ENCODE measurements at regions not wholly inside any gene's neighbourhood (a gene's known extent, or its start where the extent isn't known, plus 50 kb on each side); places are given as distances from the start of the nearest gene placed in this dataset.

DNA sequence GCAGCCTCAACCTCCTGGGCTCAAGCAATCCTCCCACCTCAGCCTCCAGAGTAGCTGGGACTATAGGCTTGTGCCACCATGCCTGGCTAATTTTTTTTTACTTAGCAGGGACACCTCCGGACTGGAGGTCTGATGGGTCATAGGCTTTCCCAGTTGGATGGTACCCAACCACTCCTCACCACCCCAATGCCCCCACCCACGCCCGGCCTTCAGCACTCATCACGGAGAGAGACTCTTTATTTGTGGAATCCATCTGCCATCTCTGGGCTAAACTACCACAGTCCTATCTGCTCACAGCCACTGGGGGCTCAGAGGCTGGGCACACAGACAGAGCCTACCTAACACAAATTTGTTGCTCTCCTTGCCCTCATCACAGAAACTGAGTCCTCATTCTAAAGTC, 58.3 kb upstream of the STXBP1 start:
- no peak for DNase-seq
- no peaks in the 10 kb centered on the region for H3K9me3 ChIP-seq
- no peak overlapping the region for H3K4me3 ChIP-seq
- intact Hi-C loops (cut with DNase I; ENCODE audit: low total_unique reads) = no loop called here
- H3K4me1 ChIP-seq = peaks cover 69 to 99% (median 85%) of the 10 kb centered on the region in 4 donors
- no peak for TF ChIP-seq POLR2A (IDR thresholded peaks at IDR 0.05)
- no peak for TF ChIP-seq EP300 (IDR thresholded peaks at IDR 0.05)
- no peak for TF ChIP-seq POLR2AphosphoS5 (IDR thresholded peaks at IDR 0.05)
- no peak for TF ChIP-seq CTCF (IDR thresholded peaks at IDR 0.05)
- H3K27ac ChIP-seq = peak overlapping the region in 4 of 5 donors; percentile 13 to 99 (median 88)
- H3K36me3 ChIP-seq = peaks cover 0 to 14% (median under 1%) of the 10 kb centered on the region in 4 donors
- WGBS, 5 donors = 80 to 90% (median 84%) methylated on average over 3 to 4 of the region's 4 CpGs
- no peaks in the 10 kb centered on the region for H3K27me3 ChIP-seq

DNA sequence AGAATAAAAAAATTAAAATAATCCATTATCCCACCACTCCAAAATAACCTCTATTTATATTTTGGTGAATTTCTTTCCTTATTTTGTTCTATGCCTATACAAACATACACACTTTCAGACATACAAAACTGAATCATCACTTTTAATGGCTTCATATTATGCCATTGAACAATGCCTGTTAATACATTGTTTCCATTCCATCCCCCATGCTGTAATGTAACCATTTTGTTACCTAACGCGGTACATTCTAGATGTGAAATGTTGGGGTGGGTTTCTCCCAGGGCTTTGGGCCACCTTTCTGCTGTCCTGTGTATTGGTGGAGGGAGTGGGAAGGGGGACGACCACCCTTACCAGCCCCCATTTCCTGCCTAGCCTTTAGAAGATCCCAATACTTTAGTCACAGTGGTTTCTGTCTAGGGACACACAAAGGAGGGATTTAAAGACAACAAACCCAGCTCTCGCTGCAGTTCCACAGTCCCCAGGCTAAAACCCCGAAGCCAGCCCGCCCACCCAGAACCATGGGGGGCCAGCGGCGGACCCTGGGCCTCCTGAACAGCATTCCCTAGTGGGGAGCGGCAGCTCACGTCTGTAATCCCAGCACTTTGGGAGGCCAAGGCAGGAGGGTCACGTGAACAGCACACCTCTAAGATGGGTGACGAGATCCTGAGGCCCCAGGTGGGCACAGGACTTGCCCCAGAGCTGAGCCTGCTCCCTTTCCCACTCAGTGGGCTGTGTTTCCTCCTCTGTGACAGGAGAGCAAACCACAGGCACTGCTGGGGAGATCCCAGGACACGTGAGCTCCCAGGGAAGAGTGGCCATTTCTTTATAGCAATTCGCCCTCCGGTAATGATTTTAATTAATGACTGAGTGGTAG, 56.9 kb upstream of the STXBP1 start:
- Histone ChIP-seq H3K27ac (peak overlapping the region; percentile 62 to 99 (median 86)), H3K4me1 (peaks cover 69 to 99% (median 82%) of the 10 kb centered on the region in 4 donors), H3K27me3 (no peaks in the 10 kb centered on the region), H3K9me3 (no peaks in the 10 kb centered on the region), H3K4me3 (no peak overlapping the region), H3K36me3 (peaks cover 4 to 20% (median 12%) of the 10 kb centered on the region in 4 donors)
- TF ChIP-seq POLR2AphosphoS5 (IDR thresholded peaks at IDR 0.05) = no peak
- TF ChIP-seq CTCF (IDR thresholded peaks at IDR 0.05) = no peak
- TF ChIP-seq EP300 (IDR thresholded peaks at IDR 0.05) = no peak
- no peak for TF ChIP-seq POLR2A (IDR thresholded peaks at IDR 0.05)
- WGBS, 5 donors = 72 to 81% (median 76%) methylated on average over 11 to 15 of the region's 15 CpGs
- no peak for DNase-seq
- intact Hi-C loops (cut with DNase I; ENCODE audit: low total_unique reads) = no loop called here

GRCh38 chr9:127555840-127556820, 55.9 kb upstream of the STXBP1 start:
- WGBS, 5 donors = 22 to 30% (median 25%) methylated on average over 12 to 13 of the region's 13 CpGs
- peaks cover 69 to 99% (median 82%) of the 10 kb centered on the region in 4 donors for H3K4me1 ChIP-seq

More at GRCh38 chr9:127555840-127556820, 55.9 kb upstream of the STXBP1 start:
- peaks cover 10 to 29% (median 21%) of the 10 kb centered on the region in 4 donors for H3K36me3 ChIP-seq
- H3K4me3 ChIP-seq = no peak overlapping the region
- no peaks in the 10 kb centered on the region for H3K9me3 ChIP-seq
- no peaks in the 10 kb centered on the region for H3K27me3 ChIP-seq
- intact Hi-C loops (cut with DNase I; ENCODE audit: low total_unique reads) = no loop called here
- H3K27ac ChIP-seq = peak overlapping the region; percentile 62 to 99 (median 86)
- DNase-seq = peak; percentile 70 to 87
- TF ChIP-seq CTCF (IDR thresholded peaks at IDR 0.05) (no peak), POLR2AphosphoS5 (IDR thresholded peaks at IDR 0.05) (peak; percentile 54 to 97 (median 68)), EP300 (IDR thresholded peaks at IDR 0.05) (peak; percentile 61)
